ENCODE measurements at regions not wholly inside any gene's neighbourhood (a gene's known extent, or its start where the extent isn't known, plus 50 kb on each side); places are given as distances from the start of the nearest gene placed in this dataset.

DNA sequence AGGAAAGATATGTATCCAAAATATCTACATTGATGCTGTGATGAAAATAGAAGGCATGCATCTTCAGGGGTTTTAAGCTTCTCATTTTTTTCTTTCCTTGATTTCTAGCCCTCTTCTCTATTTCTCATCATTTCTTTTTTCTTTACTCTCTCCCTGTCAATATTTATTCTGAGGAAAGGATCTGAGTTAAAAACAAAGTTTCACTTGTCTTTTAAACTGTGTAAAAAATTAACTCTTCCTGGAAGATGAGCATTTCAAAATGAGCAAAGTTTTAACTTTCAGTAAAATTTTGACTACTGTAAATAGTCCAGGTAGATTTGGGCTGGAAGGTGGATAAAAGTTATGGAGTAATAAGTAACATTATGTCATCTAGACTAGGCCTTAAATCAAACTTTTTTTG is 500.2 kb upstream of the GBE1 start:
- H3K27me3 ChIP-seq = no peaks in the 10 kb centered on the region
- no peak overlapping the region for H3K4me3 ChIP-seq
- no peaks in the 10 kb centered on the region for H3K36me3 ChIP-seq
- H3K4me1 ChIP-seq = no peaks in the 10 kb centered on the region
- intact Hi-C loops (cut with DNase I) = no loop called here
- DNase-seq (no peak), ATAC-seq (no peak)
- H3K27ac ChIP-seq = no peak overlapping the region
- TF ChIP-seq, protein P1, sequence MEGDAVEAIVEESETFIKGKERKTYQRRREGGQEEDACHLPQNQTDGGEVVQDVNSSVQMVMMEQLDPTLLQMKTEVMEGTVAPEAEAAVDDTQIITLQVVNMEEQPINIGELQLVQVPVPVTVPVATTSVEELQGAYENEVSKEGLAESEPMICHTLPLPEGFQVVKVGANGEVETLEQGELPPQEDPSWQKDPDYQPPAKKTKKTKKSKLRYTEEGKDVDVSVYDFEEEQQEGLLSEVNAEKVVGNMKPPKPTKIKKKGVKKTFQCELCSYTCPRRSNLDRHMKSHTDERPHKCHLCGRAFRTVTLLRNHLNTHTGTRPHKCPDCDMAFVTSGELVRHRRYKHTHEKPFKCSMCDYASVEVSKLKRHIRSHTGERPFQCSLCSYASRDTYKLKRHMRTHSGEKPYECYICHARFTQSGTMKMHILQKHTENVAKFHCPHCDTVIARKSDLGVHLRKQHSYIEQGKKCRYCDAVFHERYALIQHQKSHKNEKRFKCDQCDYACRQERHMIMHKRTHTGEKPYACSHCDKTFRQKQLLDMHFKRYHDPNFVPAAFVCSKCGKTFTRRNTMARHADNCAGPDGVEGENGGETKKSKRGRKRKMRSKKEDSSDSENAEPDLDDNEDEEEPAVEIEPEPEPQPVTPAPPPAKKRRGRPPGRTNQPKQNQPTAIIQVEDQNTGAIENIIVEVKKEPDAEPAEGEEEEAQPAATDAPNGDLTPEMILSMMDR (IDR thresholded peaks at IDR 0.05) = no peak
- no peaks in the 10 kb centered on the region for H3K9me3 ChIP-seq

DNA sequence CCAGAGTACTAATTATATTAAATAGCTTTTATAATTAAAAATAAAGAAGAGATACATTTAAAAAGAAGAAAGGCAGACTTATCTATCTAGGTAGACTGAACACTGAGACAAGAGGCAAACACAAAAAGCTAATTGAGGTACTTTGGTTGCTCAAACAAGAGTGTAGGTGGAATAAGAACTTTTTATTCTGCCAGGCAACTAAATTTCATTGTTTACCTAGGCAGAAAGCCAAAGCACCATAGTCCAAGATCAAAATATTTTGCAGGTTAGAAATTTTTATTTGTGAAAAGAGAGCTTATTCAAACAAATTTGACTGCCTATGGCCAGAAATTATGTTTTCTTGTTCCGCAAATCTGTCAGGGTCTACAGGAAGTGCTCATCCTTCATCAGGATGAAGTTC is 499.6 kb upstream of the GBE1 start:
- Histone ChIP-seq H3K4me3 (no peak overlapping the region), H3K4me1 (no peaks in the 10 kb centered on the region), H3K27ac (no peak overlapping the region), H3K36me3 (no peaks in the 10 kb centered on the region), H3K9me3 (no peaks in the 10 kb centered on the region), H3K27me3 (no peaks in the 10 kb centered on the region)
- DNase-seq (no peak), ATAC-seq (no peak)
- intact Hi-C loops (cut with DNase I) = no loop called here
- TF ChIP-seq, protein P1 (IDR thresholded peaks at IDR 0.05) = no peak

DNA sequence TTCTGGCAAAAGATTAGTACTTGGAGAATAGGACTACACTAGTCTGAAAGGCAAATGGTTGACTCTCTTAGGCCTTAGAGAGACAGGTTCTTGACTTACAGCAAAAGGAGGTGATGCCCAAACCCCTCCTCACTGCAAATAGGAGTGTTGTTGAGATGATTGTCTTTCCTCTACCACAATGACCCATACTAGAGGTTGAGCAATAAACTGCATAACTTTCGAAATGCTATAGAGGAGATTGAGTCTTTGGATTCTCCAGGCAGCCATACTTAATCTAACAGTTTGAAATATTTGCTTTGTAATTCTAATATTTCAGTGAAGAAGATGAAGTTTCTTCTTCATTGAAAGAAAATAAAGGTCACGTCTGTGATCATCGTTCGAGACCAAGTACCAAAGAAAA is 498.5 kb upstream of the GBE1 start:
- ATAC-seq (no peak), DNase-seq (no peak)
- no peaks in the 10 kb centered on the region for H3K36me3 ChIP-seq
- intact Hi-C loops (cut with DNase I) = no loop called here
- no peak overlapping the region for H3K4me3 ChIP-seq
- TF ChIP-seq, protein P1 (IDR thresholded peaks at IDR 0.05) = no peak
- no peaks in the 10 kb centered on the region for H3K9me3 ChIP-seq
- no peaks in the 10 kb centered on the region for H3K27me3 ChIP-seq
- H3K4me1 ChIP-seq = no peaks in the 10 kb centered on the region
- no peak overlapping the region for H3K27ac ChIP-seq

DNA sequence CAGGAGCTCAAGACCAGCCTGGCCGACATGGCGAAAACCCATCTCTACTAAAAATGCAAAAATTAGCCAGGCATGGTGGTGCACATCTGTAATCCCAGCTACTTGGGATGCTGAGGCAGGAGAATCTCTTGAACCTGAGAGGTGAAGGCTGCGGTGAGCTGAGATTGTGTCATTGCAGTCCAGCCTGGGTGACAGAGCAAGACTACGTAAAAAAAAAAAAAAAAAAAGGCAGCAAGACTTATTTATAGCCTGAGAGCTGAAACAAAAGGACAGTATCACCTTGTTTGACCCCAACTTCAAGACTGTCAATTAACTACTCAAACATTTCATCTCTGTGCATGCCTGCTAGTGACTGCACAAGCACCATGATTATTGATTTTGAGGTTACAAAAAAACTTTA is 478.9 kb upstream of the GBE1 start:
- intact Hi-C loops (cut with DNase I) = no loop called here
- no peaks in the 10 kb centered on the region for H3K27me3 ChIP-seq
- TF ChIP-seq, protein P1 (IDR thresholded peaks at IDR 0.05) = no peak

DNA sequence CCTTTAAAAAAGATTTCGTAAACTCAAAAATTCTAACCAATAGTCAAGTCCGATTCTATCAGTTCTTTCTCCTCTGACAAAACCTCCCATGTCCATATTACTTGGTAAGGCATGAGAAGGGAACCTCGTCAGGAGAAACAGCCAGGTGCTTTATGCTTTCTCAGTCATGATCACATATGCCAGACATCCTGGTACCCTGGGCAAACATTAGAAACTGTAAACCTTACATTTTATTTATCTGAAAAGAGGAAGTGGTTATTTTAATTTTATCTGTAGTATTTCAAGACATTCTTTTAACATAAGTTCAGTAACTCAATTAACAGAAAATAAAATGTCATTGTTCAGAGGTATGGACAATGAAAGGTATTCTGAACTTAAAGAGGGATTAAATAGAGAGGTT is 474.8 kb upstream of the GBE1 start:
- H3K27me3 ChIP-seq = no peaks in the 10 kb centered on the region
- DNase-seq = no peak
- H3K36me3 ChIP-seq = no peaks in the 10 kb centered on the region
- ATAC-seq = no peak
- H3K4me3 ChIP-seq = no peak overlapping the region
- intact Hi-C loops (cut with DNase I) = no loop called here
- TF ChIP-seq, protein P1 (IDR thresholded peaks at IDR 0.05) = no peak
- no peak overlapping the region for H3K27ac ChIP-seq
- no peaks in the 10 kb centered on the region for H3K9me3 ChIP-seq
- H3K4me1 ChIP-seq = no peaks in the 10 kb centered on the region

More for the DNA sequence above, 478.9 kb upstream of the GBE1 start:
- H3K27ac ChIP-seq = no peak overlapping the region
- H3K4me1 ChIP-seq = no peaks in the 10 kb centered on the region
- no peaks in the 10 kb centered on the region for H3K9me3 ChIP-seq
- no peaks in the 10 kb centered on the region for H3K36me3 ChIP-seq
- no peak overlapping the region for H3K4me3 ChIP-seq
- DNase-seq = no peak
- ATAC-seq = no peak

All from left lung (tissue), 4 donors.